Osteoblast (primary cell): ENCODE measurements at regions not wholly inside any gene's neighbourhood (a gene's known extent, or its start where the extent isn't known, plus 50 kb on each side); places are given as distances from the start of the nearest gene placed in this dataset.
A peak's percentile ranks its signal among the peaks of the same experiment; 100 is the strongest.

Experiments used
- DNase-seq: peaks from one replicate; pipeline ENCODE4 v3.0.0; 2011; ENCODE audit warnings: low spot score, mixed read lengths; ENCODE audit not compliant: insufficient read length; ENCODE audit errors: missing footprints
- H2AFZ ChIP-seq: 2 replicates; pipeline ENCODE4 v1.6.0; 2011; ENCODE audit warnings: mild to moderate bottlenecking, low read length
- H3K27ac ChIP-seq: 2 replicates; pipeline ENCODE4 v1.5.1; 2011; ENCODE audit warnings: mild to moderate bottlenecking, low read depth, low read length, moderate library complexity
- H3K27me3 ChIP-seq: 2 replicates; pipeline ENCODE4 v1.6.0; 2012; ENCODE audit warnings: mild to moderate bottlenecking, control low read depth, inconsistent platforms, low read length, moderate library complexity; ENCODE audit not compliant: insufficient read depth
- H3K36me3 ChIP-seq: 2 replicates; pipeline ENCODE4 v1.5.1; 2011; ENCODE audit warnings: mild to moderate bottlenecking, low read length, control low read depth, moderate library complexity; ENCODE audit not compliant: insufficient read depth
- H3K4me1 ChIP-seq: 2 replicates; pipeline ENCODE4 v1.5.1; 2011; ENCODE audit warnings: mild to moderate bottlenecking, low read length, control low read depth, moderate library complexity; ENCODE audit not compliant: insufficient read depth
- H3K4me2 ChIP-seq: 2 replicates; pipeline ENCODE4 v1.6.0; 2011; ENCODE audit warnings: mild to moderate bottlenecking, low read length; ENCODE audit not compliant: insufficient read depth
- H3K4me3 ChIP-seq: fragments of 200-600 bp; sonication (generic); 3 replicates; pipeline ENCODE4 v1.5.1; 2012; ENCODE audit warnings: mild to moderate bottlenecking, low read length, inconsistent platforms; ENCODE audit not compliant: insufficient read depth
- H3K79me2 ChIP-seq: 2 replicates; pipeline ENCODE4 v1.6.0; 2012; ENCODE audit warnings: mild to moderate bottlenecking, low read length, control low read depth, inconsistent platforms; ENCODE audit not compliant: insufficient read depth
- H3K9me3 ChIP-seq: 2 replicates; pipeline ENCODE4 v1.5.1; 2011; ENCODE audit warnings: low read depth, low read length, control low read depth
- H4K20me1 ChIP-seq: 2 replicates; pipeline ENCODE4 v1.6.0; 2012; ENCODE audit warnings: mild to moderate bottlenecking, low read length, control low read depth; ENCODE audit not compliant: insufficient read depth
- TF ChIP-seq, protein P1 (sequence below): IDR thresholded peaks from 2 replicates; pipeline ENCODE4 v1.5.1; 2011; ENCODE audit warnings: mild to moderate bottlenecking, low read depth, low read length, moderate library complexity; ENCODE audit errors: extremely low read depth

DNA sequence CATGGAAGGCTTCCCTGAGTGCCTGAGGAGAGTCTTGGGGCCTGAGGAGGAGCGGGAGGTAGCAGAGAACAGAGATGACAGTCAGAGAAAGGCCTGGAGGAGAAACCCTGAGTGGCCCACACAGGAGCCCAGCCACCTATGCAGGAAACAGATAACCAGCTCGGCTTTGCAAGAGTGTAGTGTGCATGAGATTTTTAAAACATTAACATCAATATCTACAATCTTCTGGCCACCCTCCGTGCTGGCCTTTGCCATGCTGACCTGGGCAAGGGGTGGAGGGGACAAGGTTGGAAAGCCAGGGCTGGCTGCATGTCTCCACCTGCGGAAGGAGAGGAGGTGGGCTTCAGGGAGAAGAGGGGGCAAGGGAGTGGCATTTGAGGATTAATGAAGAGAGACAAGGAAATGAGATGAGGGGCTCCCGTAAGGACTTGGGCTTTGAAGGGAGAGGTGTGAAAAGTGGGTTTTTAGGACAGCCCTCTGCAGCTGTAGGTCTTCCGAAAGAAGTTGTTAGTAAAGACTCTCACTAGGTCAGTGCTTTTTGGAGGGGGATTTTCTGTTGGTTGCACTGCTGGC lies 59.3 kb upstream of the SDK1 start:
- H3K27me3 ChIP-seq, result no peaks in the 10 kb centered on the region
- TF ChIP-seq, protein P1, sequence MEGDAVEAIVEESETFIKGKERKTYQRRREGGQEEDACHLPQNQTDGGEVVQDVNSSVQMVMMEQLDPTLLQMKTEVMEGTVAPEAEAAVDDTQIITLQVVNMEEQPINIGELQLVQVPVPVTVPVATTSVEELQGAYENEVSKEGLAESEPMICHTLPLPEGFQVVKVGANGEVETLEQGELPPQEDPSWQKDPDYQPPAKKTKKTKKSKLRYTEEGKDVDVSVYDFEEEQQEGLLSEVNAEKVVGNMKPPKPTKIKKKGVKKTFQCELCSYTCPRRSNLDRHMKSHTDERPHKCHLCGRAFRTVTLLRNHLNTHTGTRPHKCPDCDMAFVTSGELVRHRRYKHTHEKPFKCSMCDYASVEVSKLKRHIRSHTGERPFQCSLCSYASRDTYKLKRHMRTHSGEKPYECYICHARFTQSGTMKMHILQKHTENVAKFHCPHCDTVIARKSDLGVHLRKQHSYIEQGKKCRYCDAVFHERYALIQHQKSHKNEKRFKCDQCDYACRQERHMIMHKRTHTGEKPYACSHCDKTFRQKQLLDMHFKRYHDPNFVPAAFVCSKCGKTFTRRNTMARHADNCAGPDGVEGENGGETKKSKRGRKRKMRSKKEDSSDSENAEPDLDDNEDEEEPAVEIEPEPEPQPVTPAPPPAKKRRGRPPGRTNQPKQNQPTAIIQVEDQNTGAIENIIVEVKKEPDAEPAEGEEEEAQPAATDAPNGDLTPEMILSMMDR, result no peak
- H3K4me3 ChIP-seq, result no peak overlapping the region
- H3K79me2 ChIP-seq, result no peaks in the 10 kb centered on the region
- no peak overlapping the region for H3K4me2 ChIP-seq
- peak; percentile 25 for DNase-seq
- H3K27ac ChIP-seq, result no peak overlapping the region
- H3K4me1 ChIP-seq, result no peaks in the 10 kb centered on the region
- no peaks in the 10 kb centered on the region for H3K36me3 ChIP-seq
- H3K9me3 ChIP-seq, result no peaks in the 10 kb centered on the region
- H4K20me1 ChIP-seq, result no peaks in the 10 kb centered on the region
- no peak overlapping the region for H2AFZ ChIP-seq

DNA sequence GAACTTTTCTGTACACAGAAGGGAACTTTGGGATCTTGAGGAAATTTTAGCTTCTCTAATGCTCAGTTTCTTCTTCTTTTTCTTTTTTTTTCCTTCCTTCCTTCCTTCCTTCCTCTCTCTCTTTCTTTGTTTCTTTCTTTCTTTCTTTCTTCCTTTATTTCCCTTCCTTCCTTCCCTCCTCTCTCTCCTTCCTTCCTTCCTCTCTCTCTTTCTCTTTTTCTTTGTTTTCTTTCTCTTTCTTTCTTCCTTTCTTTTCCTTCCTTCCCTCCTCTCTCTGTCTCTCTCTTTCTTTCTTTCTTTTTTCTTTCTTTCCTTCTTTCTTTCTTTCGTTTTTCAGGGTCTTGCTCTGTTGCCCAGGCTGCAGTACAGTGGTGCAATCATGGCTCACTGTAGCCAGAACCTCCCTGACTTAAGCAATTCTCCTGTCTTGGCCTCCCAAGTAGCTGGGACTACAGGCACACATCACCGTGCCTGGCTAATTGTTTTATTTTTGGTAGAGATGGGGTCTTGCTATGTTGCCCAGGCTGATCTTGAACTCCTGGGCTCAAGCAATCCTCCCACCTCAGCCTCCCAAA lies 58.6 kb upstream of the SDK1 start:
- Histone ChIP-seq H3K27ac (no peak overlapping the region), H2AFZ (no peak overlapping the region), H3K9me3 (no peaks in the 10 kb centered on the region), H3K36me3 (no peaks in the 10 kb centered on the region), H3K4me1 (no peaks in the 10 kb centered on the region), H3K79me2 (no peaks in the 10 kb centered on the region), H3K27me3 (no peaks in the 10 kb centered on the region), H3K4me2 (no peak overlapping the region), H3K4me3 (no peak overlapping the region), H4K20me1 (no peaks in the 10 kb centered on the region)
- TF ChIP-seq, protein P1, result no peak
- DNase-seq, result no peak

DNA sequence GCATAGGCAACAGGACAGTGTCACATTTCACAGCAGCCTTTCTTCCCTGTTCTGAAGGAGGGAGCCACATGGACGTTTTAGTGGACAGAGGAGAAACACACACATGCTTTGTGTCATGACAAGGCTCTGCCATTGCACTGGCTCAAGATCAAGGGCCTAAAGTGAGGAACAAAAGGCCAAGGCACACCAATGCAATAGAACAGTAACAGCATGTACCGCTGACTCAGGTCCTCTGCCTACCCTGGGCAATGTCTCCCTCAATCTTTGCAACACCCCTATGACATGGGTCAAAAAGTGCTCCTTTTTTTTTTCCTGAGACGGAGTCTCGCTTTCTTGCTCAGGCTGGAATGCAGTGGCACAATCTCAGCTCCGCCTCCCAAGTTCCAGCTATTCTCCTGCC lies 57.8 kb upstream of the SDK1 start:
- Histone ChIP-seq H3K79me2 (no peaks in the 10 kb centered on the region), H3K4me1 (no peaks in the 10 kb centered on the region), H3K27me3 (no peaks in the 10 kb centered on the region), H3K27ac (no peak overlapping the region), H4K20me1 (no peaks in the 10 kb centered on the region), H3K36me3 (no peaks in the 10 kb centered on the region), H3K4me2 (no peak overlapping the region), H3K4me3 (no peak overlapping the region), H3K9me3 (no peaks in the 10 kb centered on the region), H2AFZ (no peak overlapping the region)
- peak; percentile 29 for DNase-seq
- TF ChIP-seq, protein P1, result no peak

DNA sequence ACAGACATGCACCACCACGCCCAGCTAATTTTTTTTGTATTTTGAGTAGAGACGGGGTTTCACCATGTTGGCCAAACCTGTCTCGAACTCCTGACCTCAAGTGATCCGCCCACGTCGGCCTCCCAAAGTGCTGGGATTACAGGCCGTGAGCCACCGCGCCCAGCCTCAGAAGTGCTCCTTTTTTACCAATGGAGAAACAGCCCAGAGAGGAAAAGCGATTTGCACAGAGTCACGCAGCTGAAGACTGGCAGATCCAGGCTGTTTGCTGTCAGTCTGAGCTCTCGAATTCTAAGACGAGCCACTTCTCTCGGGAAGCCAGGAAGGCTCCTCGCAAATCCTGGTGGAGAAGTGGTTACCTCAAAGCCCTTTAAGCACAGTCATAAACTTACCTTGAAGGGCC lies 57.4 kb upstream of the SDK1 start:
- H3K9me3 ChIP-seq, result no peaks in the 10 kb centered on the region
- TF ChIP-seq, protein P1, result no peak
- H3K79me2 ChIP-seq, result no peaks in the 10 kb centered on the region
- H3K27me3 ChIP-seq, result no peaks in the 10 kb centered on the region
- no peak overlapping the region for H2AFZ ChIP-seq
- DNase-seq, result no peak
- no peaks in the 10 kb centered on the region for H3K4me1 ChIP-seq
- H3K36me3 ChIP-seq, result no peaks in the 10 kb centered on the region
- no peak overlapping the region for H3K4me2 ChIP-seq
- H3K4me3 ChIP-seq, result no peak overlapping the region
- no peaks in the 10 kb centered on the region for H4K20me1 ChIP-seq
- no peak overlapping the region for H3K27ac ChIP-seq
